Stimulated activated naive CD8-positive, alpha-beta T cell treated with anti-CD3 and anti-CD28 coated beads, Interleukin-15, Interleukin-2, amounts not matched to agents 100 ng/mL and 50 ng/mL, for 24 hours (primary cell): ENCODE measurements at regions not wholly inside any gene's neighbourhood (a gene's known extent, or its start where the extent isn't known, plus 50 kb on each side); places are given as distances from the start of the nearest gene placed in this dataset.
"Not testable (repeated sequence)": the region's sequence is repeated elsewhere in the genome, so short reads cannot be mapped to it uniquely, and the experiment has no call there.

Source experiments
- H3K27ac Mint-ChIP-seq: one replicate; pipeline ENCODE4 v1.8.0; 2021; ENCODE audit warnings: mild to moderate bottlenecking, mixed read lengths
- H3K27me3 Mint-ChIP-seq: one replicate; pipeline ENCODE4 v1.8.0; 2021; ENCODE audit warnings: mixed read lengths
- H3K36me3 Mint-ChIP-seq: one replicate; pipeline ENCODE4 v1.8.0; 2021; ENCODE audit warnings: low read depth, mixed read lengths
- H3K4me1 Mint-ChIP-seq: one replicate; pipeline ENCODE4 v1.8.0; 2021; ENCODE audit warnings: low read depth, mixed read lengths
- H3K4me3 Mint-ChIP-seq: one replicate; pipeline ENCODE4 v1.8.0; 2021; ENCODE audit warnings: mild to moderate bottlenecking, mixed read lengths
- H3K9me3 Mint-ChIP-seq: one replicate; pipeline ENCODE4 v1.8.0; 2021; ENCODE audit warnings: mixed read lengths

DNA sequence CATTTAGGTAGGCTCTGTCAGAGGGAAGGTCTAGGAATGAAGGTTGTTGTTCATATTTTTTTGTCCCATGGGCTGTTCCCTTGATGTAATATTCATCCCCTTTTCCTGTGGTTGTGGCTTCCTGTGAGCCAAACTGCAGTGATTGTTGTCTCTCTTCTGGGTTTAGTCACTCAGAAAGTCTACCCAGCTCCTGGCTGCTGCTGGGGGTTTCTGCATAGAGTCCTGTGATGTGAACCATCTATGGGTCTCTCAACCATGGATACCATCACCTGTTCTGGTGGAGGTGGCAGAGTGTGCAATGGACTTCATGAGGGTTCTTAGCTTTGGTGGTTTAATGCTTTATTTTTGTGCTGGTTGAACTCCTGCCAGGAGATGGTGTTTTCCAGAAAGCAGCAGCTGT lies 122.8 kb downstream of the ZC4H2 start:
- Mint-ChIP-seq H3K27ac (no peak overlapping the region), H3K4me1 (peaks cover 15% of the 10 kb centered on the region), H3K27me3 (no peaks in the 10 kb centered on the region), H3K4me3 (no peak overlapping the region), H3K36me3 (peaks cover 27% of the 10 kb centered on the region), H3K9me3 (peaks cover 34% of the 10 kb centered on the region)

- Mint-ChIP-seq H3K27me3 (no peaks in the 10 kb centered on the region), H3K36me3 (peaks cover 27% of the 10 kb centered on the region), H3K27ac (peak overlapping the region; percentile 86), H3K4me1 (peaks cover 15% of the 10 kb centered on the region), H3K9me3 (peaks cover 25% of the 10 kb centered on the region), H3K4me3 (no peak overlapping the region)
Measured at GRCh38 chrX:64850371-64851082, 125.7 kb downstream of the ZC4H2 start.

GRCh38 chrX:64843224-64843623 lies 133.0 kb downstream of the ZC4H2 start:
- Mint-ChIP-seq H3K4me3 (peak overlapping the region; percentile 33), H3K9me3 (peaks cover 27% of the 10 kb centered on the region), H3K27ac (peak overlapping the region; percentile 56)

DNA sequence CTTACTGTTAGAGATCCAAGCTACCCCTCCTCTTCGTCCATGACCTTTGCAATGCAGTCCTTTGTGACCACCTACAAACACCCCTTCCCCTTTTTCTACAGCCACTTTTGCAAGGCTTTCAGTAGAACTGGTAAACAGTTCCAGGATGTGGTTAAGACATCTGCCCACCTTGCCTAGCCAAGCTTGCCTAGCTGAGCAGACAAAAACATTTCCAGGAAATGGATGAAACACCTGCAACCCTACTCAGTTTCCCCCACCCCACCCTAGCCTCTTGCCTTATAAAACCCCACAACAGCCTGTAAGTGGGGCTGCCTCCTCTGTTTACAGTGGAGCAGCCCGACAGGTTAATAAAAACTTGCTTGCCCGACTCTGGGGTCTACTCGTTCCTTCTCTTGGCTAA lies 133.8 kb downstream of the ZC4H2 start:
- H3K36me3 Mint-ChIP-seq: peaks cover 22% of the 10 kb centered on the region
- H3K4me3 Mint-ChIP-seq: no peak overlapping the region
- peaks cover 34% of the 10 kb centered on the region for H3K4me1 Mint-ChIP-seq
- H3K9me3 Mint-ChIP-seq: peaks cover 27% of the 10 kb centered on the region
- H3K27me3 Mint-ChIP-seq: no peaks in the 10 kb centered on the region
- peak overlapping the region; percentile 56 for H3K27ac Mint-ChIP-seq

More at GRCh38 chrX:64843224-64843623, 133.0 kb downstream of the ZC4H2 start:
- H3K36me3 Mint-ChIP-seq: peaks cover 22% of the 10 kb centered on the region
- H3K4me1 Mint-ChIP-seq: peaks cover 34% of the 10 kb centered on the region
- H3K27me3 Mint-ChIP-seq: no peaks in the 10 kb centered on the region

DNA sequence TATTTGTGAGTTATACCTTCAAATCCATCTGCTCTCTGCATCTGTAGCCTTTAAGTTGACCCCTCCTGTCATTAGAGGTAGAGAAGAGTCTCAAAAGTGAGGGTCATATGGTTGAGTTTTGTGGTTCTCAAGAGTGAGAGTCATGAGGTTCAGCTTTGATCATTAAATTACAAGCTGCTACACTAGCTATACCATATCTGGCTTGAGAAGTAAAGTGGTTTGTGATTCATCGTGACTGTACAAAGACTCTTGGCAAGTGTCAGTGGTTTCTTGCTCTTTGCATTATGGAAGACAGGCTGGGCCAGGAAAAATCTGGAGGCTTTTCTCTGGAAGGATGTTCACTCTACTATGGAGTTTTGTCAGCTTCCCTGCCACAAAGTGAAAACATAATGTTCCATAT lies 170.6 kb downstream of the ZC4H2 start:
- Mint-ChIP-seq H3K27me3 (no peaks in the 10 kb centered on the region), H3K36me3 (no peaks in the 10 kb centered on the region), H3K4me3 (no peak overlapping the region), H3K4me1 (no peaks in the 10 kb centered on the region), H3K9me3 (peaks cover 16% of the 10 kb centered on the region), H3K27ac (no peak overlapping the region)

DNA sequence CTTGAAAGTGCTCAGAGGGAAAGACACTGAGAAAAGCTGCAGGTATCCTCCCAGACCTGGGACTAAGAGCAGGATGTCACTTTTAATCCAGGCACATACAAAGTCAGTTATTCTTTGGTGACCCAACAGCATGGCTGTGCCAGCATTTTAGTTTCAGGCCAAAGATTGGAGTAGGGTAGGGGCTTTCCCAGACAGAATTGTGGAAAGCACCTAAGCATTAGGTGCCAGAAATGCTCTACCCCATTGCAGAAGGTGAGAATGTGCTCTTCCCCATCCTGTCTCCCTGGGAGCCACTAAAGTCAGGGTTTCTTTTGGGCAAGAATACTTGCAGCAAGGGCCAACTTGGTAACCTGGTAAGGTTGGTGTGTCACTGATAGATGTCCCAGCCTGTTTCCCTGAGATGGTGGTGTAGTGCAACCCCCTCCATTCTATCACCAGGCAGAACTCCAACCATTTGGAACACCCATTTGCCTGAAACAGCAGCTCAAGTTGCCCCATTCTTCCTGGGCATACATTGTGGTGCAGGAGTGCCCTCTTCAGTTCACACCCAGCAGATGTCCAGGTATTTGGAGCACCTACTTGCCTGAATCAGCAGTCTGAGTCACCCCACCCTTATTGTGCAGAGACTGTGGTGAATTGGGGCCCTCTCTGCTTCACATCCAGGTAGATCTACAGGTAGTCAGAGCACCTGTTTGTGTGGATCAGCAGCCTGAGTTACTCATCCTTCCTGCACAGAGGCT lies 183.5 kb downstream of the ZC4H2 start:
- Mint-ChIP-seq H3K9me3 (peaks cover 18% of the 10 kb centered on the region), H3K27me3 (no peaks in the 10 kb centered on the region), H3K27ac (no peak overlapping the region), H3K4me3 (no peak overlapping the region), H3K36me3 (no peaks in the 10 kb centered on the region), H3K4me1 (no peaks in the 10 kb centered on the region)

- H3K36me3 Mint-ChIP-seq: no peaks in the 10 kb centered on the region
- no peaks in the 10 kb centered on the region for H3K27me3 Mint-ChIP-seq
- no peaks in the 10 kb centered on the region for H3K4me1 Mint-ChIP-seq
- H3K9me3 Mint-ChIP-seq: peaks cover 15% of the 10 kb centered on the region
- no peak overlapping the region for H3K4me3 Mint-ChIP-seq
- no peak overlapping the region for H3K27ac Mint-ChIP-seq
Measured at GRCh38 chrX:64782923-64783322, 193.3 kb downstream of the ZC4H2 start.

- no peaks in the 10 kb centered on the region for H3K27me3 Mint-ChIP-seq
- peaks cover 10% of the 10 kb centered on the region for H3K9me3 Mint-ChIP-seq
- no peak overlapping the region for H3K27ac Mint-ChIP-seq
- H3K4me3 Mint-ChIP-seq: no peak overlapping the region
- no peaks in the 10 kb centered on the region for H3K4me1 Mint-ChIP-seq
- H3K36me3 Mint-ChIP-seq: no peaks in the 10 kb centered on the region
Measured at GRCh38 chrX:64758047-64758446, 218.2 kb downstream of the ZC4H2 start.

GRCh38 chrX:64739792-64740378 lies 236.4 kb downstream of the ZC4H2 start:
- H3K27me3 Mint-ChIP-seq: no peaks in the 10 kb centered on the region
- H3K4me1 Mint-ChIP-seq: no peaks in the 10 kb centered on the region
- H3K36me3 Mint-ChIP-seq: no peaks in the 10 kb centered on the region
- H3K9me3 Mint-ChIP-seq: no peaks in the 10 kb centered on the region
- H3K4me3 Mint-ChIP-seq: no peak overlapping the region
- H3K27ac Mint-ChIP-seq: no peak overlapping the region

GRCh38 chrX:64698317-64698716 lies 277.9 kb downstream of the ZC4H2 start:
- Mint-ChIP-seq H3K27me3 (no peaks in the 10 kb centered on the region), H3K36me3 (no peaks in the 10 kb centered on the region), H3K4me3 (no peak overlapping the region), H3K9me3 (peaks cover 5% of the 10 kb centered on the region), H3K4me1 (no peaks in the 10 kb centered on the region), H3K27ac (no peak overlapping the region)

- H3K9me3 Mint-ChIP-seq, H3K27ac Mint-ChIP-seq, H3K27me3 Mint-ChIP-seq, H3K4me3 Mint-ChIP-seq, H3K36me3 Mint-ChIP-seq, H3K4me1 Mint-ChIP-seq: not testable (repeated sequence)
Measured at GRCh38 chrX:64695372-64695771, 280.9 kb downstream of the ZC4H2 start.

- peaks cover 17% of the 10 kb centered on the region for H3K9me3 Mint-ChIP-seq
- H3K27me3 Mint-ChIP-seq: no peaks in the 10 kb centered on the region
- no peaks in the 10 kb centered on the region for H3K36me3 Mint-ChIP-seq
- no peaks in the 10 kb centered on the region for H3K4me1 Mint-ChIP-seq
- no peak overlapping the region for H3K27ac Mint-ChIP-seq
- no peak overlapping the region for H3K4me3 Mint-ChIP-seq
Measured at GRCh38 chrX:64662876-64663275, 267.6 kb upstream of the MTMR8 start.

GRCh38 chrX:64657229-64657628 lies 262.0 kb upstream of the MTMR8 start:
- peaks cover 17% of the 10 kb centered on the region for H3K9me3 Mint-ChIP-seq
- H3K4me3 Mint-ChIP-seq, H3K36me3 Mint-ChIP-seq, H3K4me1 Mint-ChIP-seq, H3K27ac Mint-ChIP-seq, H3K27me3 Mint-ChIP-seq: not testable (repeated sequence)

DNA sequence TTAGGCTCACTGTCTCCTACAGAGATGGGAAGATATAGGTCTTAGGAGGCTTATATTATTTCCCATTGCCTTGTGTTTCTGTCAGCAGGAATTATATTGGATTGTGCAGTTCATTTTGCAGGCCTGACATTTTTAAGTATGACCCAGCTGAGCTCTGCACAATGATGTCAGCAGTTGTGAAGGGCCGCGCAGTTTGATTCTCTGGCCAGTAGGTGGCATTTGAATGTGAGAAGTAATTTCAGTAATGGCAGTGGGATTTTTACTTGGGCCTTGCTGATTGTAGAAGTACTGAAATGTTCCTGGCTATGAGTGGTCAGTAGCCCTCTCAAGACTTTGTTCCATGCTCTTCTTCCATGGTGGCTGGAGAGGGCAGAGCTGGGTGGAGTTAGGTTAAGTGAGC lies 247.2 kb upstream of the MTMR8 start:
- H3K27me3 Mint-ChIP-seq: no peaks in the 10 kb centered on the region
- H3K36me3 Mint-ChIP-seq: no peaks in the 10 kb centered on the region
- H3K4me1 Mint-ChIP-seq: no peaks in the 10 kb centered on the region
- no peak overlapping the region for H3K4me3 Mint-ChIP-seq
- peaks cover 8% of the 10 kb centered on the region for H3K9me3 Mint-ChIP-seq
- H3K27ac Mint-ChIP-seq: no peak overlapping the region
